ENCODE measurements at regions not wholly inside any gene's neighbourhood (a gene's known extent, or its start where the extent isn't known, plus 50 kb on each side); places are given as distances from the start of the nearest gene placed in this dataset.

DNA sequence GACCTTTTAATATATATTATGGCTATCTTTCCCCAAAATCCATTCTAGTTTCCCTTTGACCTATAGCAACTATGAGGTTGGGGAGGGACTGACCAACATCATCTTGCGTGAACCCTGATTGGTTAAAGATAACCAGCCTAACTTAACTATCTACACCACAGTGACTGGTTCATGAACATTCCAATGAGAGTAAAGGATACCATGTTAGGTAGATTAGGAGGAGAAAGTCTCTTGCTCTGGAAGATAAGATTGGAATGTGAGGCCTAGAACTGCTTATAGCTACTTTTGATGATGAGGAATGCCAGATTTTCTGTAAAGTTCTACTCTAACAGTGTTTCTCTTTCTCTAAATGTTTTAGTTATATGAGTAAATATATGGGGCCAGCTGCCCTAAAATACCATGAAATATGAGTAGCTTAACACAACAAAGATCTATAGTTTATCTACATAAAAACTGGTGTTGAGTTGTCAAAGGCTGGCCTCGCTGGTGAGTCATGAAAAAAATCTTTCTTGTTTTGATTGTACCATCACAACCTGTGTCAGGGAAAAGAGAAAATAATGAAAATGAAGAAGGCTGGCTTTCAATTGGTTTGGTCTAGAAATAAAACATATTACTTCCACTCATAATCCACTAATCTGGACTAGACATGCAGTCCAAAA, 481.4 kb downstream of the NSUN3 start:
- TF ChIP-seq, protein P1, sequence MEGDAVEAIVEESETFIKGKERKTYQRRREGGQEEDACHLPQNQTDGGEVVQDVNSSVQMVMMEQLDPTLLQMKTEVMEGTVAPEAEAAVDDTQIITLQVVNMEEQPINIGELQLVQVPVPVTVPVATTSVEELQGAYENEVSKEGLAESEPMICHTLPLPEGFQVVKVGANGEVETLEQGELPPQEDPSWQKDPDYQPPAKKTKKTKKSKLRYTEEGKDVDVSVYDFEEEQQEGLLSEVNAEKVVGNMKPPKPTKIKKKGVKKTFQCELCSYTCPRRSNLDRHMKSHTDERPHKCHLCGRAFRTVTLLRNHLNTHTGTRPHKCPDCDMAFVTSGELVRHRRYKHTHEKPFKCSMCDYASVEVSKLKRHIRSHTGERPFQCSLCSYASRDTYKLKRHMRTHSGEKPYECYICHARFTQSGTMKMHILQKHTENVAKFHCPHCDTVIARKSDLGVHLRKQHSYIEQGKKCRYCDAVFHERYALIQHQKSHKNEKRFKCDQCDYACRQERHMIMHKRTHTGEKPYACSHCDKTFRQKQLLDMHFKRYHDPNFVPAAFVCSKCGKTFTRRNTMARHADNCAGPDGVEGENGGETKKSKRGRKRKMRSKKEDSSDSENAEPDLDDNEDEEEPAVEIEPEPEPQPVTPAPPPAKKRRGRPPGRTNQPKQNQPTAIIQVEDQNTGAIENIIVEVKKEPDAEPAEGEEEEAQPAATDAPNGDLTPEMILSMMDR (IDR thresholded peaks at IDR 0.05; ENCODE audit: insufficient read depth, low read depth, low read length) = no peak
- H3K4me3 ChIP-seq (ENCODE audit: low read depth, low read length) = no peak overlapping the region
- no peaks in the 10 kb centered on the region for H3K36me3 ChIP-seq (ENCODE audit: control insufficient read depth, insufficient read depth, low read length)
- H3K27me3 ChIP-seq (ENCODE audit: control insufficient read depth, insufficient read depth, low read length) = no peaks in the 10 kb centered on the region
- no peak for DNase-seq (ENCODE audit: low read depth)
- ChIA-PET CTCF (no interaction called here), POLR2A (no interaction called here)

DNA sequence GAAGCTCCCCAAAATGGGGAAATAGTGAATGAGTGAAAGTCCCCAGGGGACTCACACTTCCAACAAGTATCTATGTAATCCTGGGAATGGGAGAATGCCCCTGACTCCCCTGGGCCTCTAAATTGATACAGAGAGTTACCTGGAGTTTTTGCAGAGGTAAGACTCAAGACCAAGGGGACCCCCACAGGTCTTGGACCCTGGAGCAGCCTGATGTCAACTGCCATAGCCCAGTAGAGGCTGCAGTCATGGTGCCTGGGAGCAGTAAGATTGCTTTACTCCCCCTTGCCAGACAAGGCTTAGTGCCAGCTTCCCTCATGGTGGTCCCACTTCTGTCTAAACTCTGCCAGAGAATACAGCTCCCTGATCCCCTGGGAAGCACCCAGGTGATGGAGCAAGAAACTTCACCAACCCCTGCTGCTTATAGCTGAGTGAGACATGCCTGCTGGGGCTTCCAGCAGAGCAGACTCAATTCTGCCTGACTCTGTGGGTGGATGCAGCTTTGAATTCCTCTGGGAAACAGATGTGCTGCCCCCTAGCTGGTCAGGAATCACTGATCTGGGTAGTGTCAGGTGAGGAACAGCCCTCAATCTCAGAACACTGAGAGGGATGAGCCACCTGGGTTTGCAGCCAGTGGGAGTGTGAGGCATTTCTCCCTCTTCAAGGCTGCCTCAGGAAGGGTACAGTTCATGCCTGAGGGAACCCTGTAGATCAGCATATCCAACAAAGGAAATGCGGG, 485.9 kb downstream of the NSUN3 start:
- no peak overlapping the region for H3K4me3 ChIP-seq (ENCODE audit: low read depth, low read length)
- ChIA-PET CTCF (no interaction called here), POLR2A (no interaction called here)
- no peaks in the 10 kb centered on the region for H3K27me3 ChIP-seq (ENCODE audit: control insufficient read depth, insufficient read depth, low read length)
- H3K36me3 ChIP-seq (ENCODE audit: control insufficient read depth, insufficient read depth, low read length) = no peaks in the 10 kb centered on the region
- no peak for DNase-seq (ENCODE audit: low read depth)
- TF ChIP-seq, protein P1 (IDR thresholded peaks at IDR 0.05; ENCODE audit: insufficient read depth, low read depth, low read length) = no peak

- TF ChIP-seq, protein P1 (IDR thresholded peaks at IDR 0.05; ENCODE audit: insufficient read depth, low read depth, low read length) = no peak
- H3K36me3 ChIP-seq (ENCODE audit: control insufficient read depth, insufficient read depth, low read length) = no peaks in the 10 kb centered on the region
- ChIA-PET POLR2A (no interaction called here), CTCF (no interaction called here)
- no peaks in the 10 kb centered on the region for H3K27me3 ChIP-seq (ENCODE audit: control insufficient read depth, insufficient read depth, low read length)
- H3K4me3 ChIP-seq (ENCODE audit: low read depth, low read length) = no peak overlapping the region
- no peak for DNase-seq (ENCODE audit: low read depth)
Observed at GRCh38 chr3:94561094-94561493, 498.2 kb downstream of the NSUN3 start.

DNA sequence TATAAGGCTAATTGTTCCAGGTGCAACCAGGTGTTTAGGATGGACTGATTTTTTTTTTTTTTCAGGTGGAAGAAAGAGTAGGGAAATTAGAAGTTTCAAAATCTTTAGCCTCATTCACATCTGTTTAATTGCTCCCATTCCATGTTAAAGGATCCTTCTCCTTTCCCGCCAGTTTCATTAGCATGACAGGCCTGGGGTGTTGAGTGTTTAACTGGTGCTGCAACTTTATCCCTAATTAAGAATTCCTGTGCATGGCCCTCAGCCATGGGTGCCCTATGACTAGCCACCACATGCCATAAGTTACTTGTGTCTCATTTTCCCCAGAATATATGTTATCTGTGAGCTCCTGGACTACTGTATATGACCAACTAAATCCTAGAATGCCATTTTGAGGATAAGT, 501.4 kb downstream of the NSUN3 start:
- ChIA-PET POLR2A (no interaction called here), CTCF (no interaction called here)
- H3K4me3 ChIP-seq (ENCODE audit: low read depth, low read length) = no peak overlapping the region
- DNase-seq (ENCODE audit: low read depth) = no peak
- no peaks in the 10 kb centered on the region for H3K27me3 ChIP-seq (ENCODE audit: control insufficient read depth, insufficient read depth, low read length)
- TF ChIP-seq, protein P1 (IDR thresholded peaks at IDR 0.05; ENCODE audit: insufficient read depth, low read depth, low read length) = no peak
- H3K36me3 ChIP-seq (ENCODE audit: control insufficient read depth, insufficient read depth, low read length) = no peaks in the 10 kb centered on the region

- ChIA-PET CTCF (no interaction called here), POLR2A (no interaction called here)
- no peaks in the 10 kb centered on the region for H3K27me3 ChIP-seq (ENCODE audit: control insufficient read depth, insufficient read depth, low read length)
- TF ChIP-seq, protein P1 (IDR thresholded peaks at IDR 0.05; ENCODE audit: insufficient read depth, low read depth, low read length) = no peak
- H3K36me3 ChIP-seq (ENCODE audit: control insufficient read depth, insufficient read depth, low read length) = no peaks in the 10 kb centered on the region
- no peak for DNase-seq (ENCODE audit: low read depth)
- H3K4me3 ChIP-seq (ENCODE audit: low read depth, low read length) = no peak overlapping the region
Observed at GRCh38 chr3:94568041-94568440, 505.2 kb downstream of the NSUN3 start.

Measured in BJ (cell line).